ENCODE measurements at regions not wholly inside any gene's neighbourhood (a gene's known extent, or its start where the extent isn't known, plus 50 kb on each side); places are given as distances from the start of the nearest gene placed in this dataset.

GRCh38 chr5:78706381-78706780 lies 57.8 kb upstream of the LHFPL2 start:
- TF ChIP-seq CTCF (conservative IDR thresholded peaks at IDR 0.05 in 1 of 2, IDR thresholded peaks at IDR 0.05 in 1 of 2; ENCODE audit: extremely low read depth in 1 of 2, insufficient read depth in 1 of 2, low read depth in 1 of 2, low read length in 2 of 2) (no peak), EZH2 (IDR thresholded peaks at IDR 0.05; ENCODE audit: borderline replicate concordance, low read length) (no peak)
